ENCODE measurements at regions not wholly inside any gene's neighbourhood (a gene's known extent, or its start where the extent isn't known, plus 50 kb on each side); places are given as distances from the start of the nearest gene placed in this dataset.

GRCh38 chr4:155094201-155094820, 114.1 kb upstream of the NPY2R start:
- no peak overlapping the region for H3K27ac ChIP-seq
- TF ChIP-seq ZFX (IDR thresholded peaks at IDR 0.05) (no peak), CTCF (conservative IDR thresholded peaks at IDR 0.05) (no peak)

GRCh38 chr4:155099231-155099630, 109.2 kb upstream of the NPY2R start:
- no peak overlapping the region; the same call in 1 of the 2 replicates for H3K27ac ChIP-seq
- TF ChIP-seq ZFX (IDR thresholded peaks at IDR 0.05): no peak
- peak; percentile 18; the same call in 1 of the 2 replicates for TF ChIP-seq CTCF (conservative IDR thresholded peaks at IDR 0.05)

- TF ChIP-seq ZFX (IDR thresholded peaks at IDR 0.05): no peak
- TF ChIP-seq CTCF (conservative IDR thresholded peaks at IDR 0.05): no peak
- no peak overlapping the region for H3K27ac ChIP-seq
Measured at GRCh38 chr4:155106629-155107028, 101.8 kb upstream of the NPY2R start.

- TF ChIP-seq CTCF (conservative IDR thresholded peaks at IDR 0.05): no peak
- TF ChIP-seq ZFX (IDR thresholded peaks at IDR 0.05): no peak
- no peak overlapping the region for H3K27ac ChIP-seq
Measured at GRCh38 chr4:155107059-155107458, 101.4 kb upstream of the NPY2R start.

DNA sequence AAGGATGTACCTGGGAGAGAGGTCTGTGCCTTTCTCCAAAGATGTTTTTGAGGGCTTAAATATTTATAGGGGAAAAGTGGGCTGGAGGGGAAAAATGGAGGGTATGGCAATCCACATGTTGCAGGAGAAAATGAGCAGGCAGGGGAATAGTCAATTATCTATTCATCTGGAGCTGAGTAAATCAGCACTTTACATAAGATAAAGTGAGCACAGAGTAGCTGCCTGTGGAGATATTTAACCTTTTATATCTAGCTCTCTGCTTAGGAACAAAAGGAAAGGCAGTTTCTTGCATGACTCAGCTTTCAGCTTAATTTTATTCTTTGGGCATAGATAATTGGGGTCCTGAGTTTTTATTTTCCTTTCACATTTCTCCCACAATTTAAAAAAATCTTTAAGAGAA, 93.6 kb upstream of the NPY2R start:
- H3K27ac ChIP-seq: no peak overlapping the region
- TF ChIP-seq ZFX (IDR thresholded peaks at IDR 0.05): no peak

GRCh38 chr4:155119006-155119405, 89.4 kb upstream of the NPY2R start:
- TF ChIP-seq CTCF (conservative IDR thresholded peaks at IDR 0.05): no peak
- TF ChIP-seq ZFX (IDR thresholded peaks at IDR 0.05): no peak
- H3K27ac ChIP-seq: no peak overlapping the region

- no peak overlapping the region for H3K27ac ChIP-seq
- no peak for TF ChIP-seq CTCF (conservative IDR thresholded peaks at IDR 0.05)
Measured at GRCh38 chr4:155120536-155120935, 87.9 kb upstream of the NPY2R start.

DNA sequence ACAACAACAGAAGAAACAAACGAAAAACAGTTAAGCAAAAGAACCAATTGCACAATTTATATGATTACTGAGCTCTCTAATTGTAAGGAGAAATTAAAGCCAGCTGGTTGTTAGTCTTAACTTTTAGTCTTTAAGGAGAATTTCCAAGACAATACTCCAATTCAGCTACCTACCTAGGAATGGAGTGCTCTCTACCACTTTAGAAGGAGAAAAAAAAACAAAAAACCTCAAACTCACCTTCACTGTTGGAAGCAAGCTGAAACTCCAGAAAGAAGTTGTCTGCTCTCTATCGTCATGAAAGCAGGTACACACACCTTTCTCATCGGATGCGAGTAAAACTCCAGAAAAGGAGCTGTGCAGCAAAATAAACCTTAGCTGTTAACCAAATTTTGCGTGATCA, 86.1 kb upstream of the NPY2R start:
- TF ChIP-seq ZFX (IDR thresholded peaks at IDR 0.05): no peak

More for the DNA sequence above, 86.1 kb upstream of the NPY2R start:
- H3K27ac ChIP-seq: no peak overlapping the region
